ENCODE measurements at regions not wholly inside any gene's neighbourhood (a gene's known extent, or its start where the extent isn't known, plus 50 kb on each side); places are given as distances from the start of the nearest gene placed in this dataset.
A peak's percentile ranks its signal among the peaks of the same experiment; 100 is the strongest.

GRCh38 chr14:94936901-94937685 is 167.2 kb upstream of the GSC start (continued):
- no peak for TF ChIP-seq TSHZ2 (CRISPR knock-in tag; IDR thresholded peaks at IDR 0.05)
- TF ChIP-seq RARB (CRISPR knock-in tag; IDR thresholded peaks at IDR 0.05) = no peak
- TF ChIP-seq SNAI2 (CRISPR knock-in tag; IDR thresholded peaks at IDR 0.05) = no peak

GRCh38 chr14:94936401-94936892 is 166.5 kb upstream of the GSC start:
- peak; percentile 92 for ATAC-seq
- TF ChIP-seq CREB5 (CRISPR knock-in tag; IDR thresholded peaks at IDR 0.05; ENCODE audit: low read depth) (no peak), ZC3H10 (CRISPR knock-in tag; IDR thresholded peaks at IDR 0.05) (no peak), SNAI2 (CRISPR knock-in tag; IDR thresholded peaks at IDR 0.05) (no peak), GLIS3 (CRISPR knock-in tag; IDR thresholded peaks at IDR 0.05) (no peak), PPARA (CRISPR knock-in tag; IDR thresholded peaks at IDR 0.05; ENCODE audit: borderline replicate concordance) (no peak), ISL1 (CRISPR knock-in tag; IDR thresholded peaks at IDR 0.05) (no peak), ZFP3 (CRISPR knock-in tag; IDR thresholded peaks at IDR 0.05) (no peak), PATZ1 (CRISPR knock-in tag; IDR thresholded peaks at IDR 0.05; ENCODE audit: borderline replicate concordance) (no peak)

GRCh38 chr14:94935706-94936300 is 165.9 kb upstream of the GSC start:
- ATAC-seq = no peak
- TF ChIP-seq PATZ1 (CRISPR knock-in tag; IDR thresholded peaks at IDR 0.05; ENCODE audit: borderline replicate concordance) (no peak), CREB5 (CRISPR knock-in tag; IDR thresholded peaks at IDR 0.05; ENCODE audit: low read depth) (no peak), ZFP30 (CRISPR knock-in tag; IDR thresholded peaks at IDR 0.05) (no peak), CSDC2 (CRISPR knock-in tag; IDR thresholded peaks at IDR 0.05) (no peak), GLIS3 (CRISPR knock-in tag; IDR thresholded peaks at IDR 0.05) (no peak), TCF4 (CRISPR knock-in tag; IDR thresholded peaks at IDR 0.05; ENCODE audit: borderline replicate concordance) (no peak), PPARA (CRISPR knock-in tag; IDR thresholded peaks at IDR 0.05; ENCODE audit: borderline replicate concordance) (no peak), ZNF8 (CRISPR knock-in tag; IDR thresholded peaks at IDR 0.05) (no peak), ZNF565 (CRISPR knock-in tag; conservative IDR thresholded peaks at IDR 0.05; ENCODE audit: low read depth) (no peak), POU6F1 (CRISPR knock-in tag; IDR thresholded peaks at IDR 0.05; ENCODE audit: borderline replicate concordance, low read depth) (no peak), ESRRG (CRISPR knock-in tag; IDR thresholded peaks at IDR 0.05) (no peak), CSRNP3 (CRISPR knock-in tag; IDR thresholded peaks at IDR 0.05) (no peak), RARB (CRISPR knock-in tag; IDR thresholded peaks at IDR 0.05) (no peak), OSR1 (CRISPR knock-in tag; IDR thresholded peaks at IDR 0.05) (no peak)
